ENCODE measurements at regions not wholly inside any gene's neighbourhood (a gene's known extent, or its start where the extent isn't known, plus 50 kb on each side); places are given as distances from the start of the nearest gene placed in this dataset.

GRCh38 chr1:5370311-5370710 lies 621.9 kb downstream of the NPHP4 start:
- TF ChIP-seq CTCF (IDR thresholded peaks at IDR 0.05) (no peak), POLR2A (IDR thresholded peaks at IDR 0.05) (no peak)

Measured in body of pancreas (tissue), 4 donors.